HG03520 (cell line): ENCODE measurements at regions not wholly inside any gene's neighbourhood (a gene's known extent, or its start where the extent isn't known, plus 50 kb on each side); places are given as distances from the start of the nearest gene placed in this dataset.
"Not testable (repeated sequence)": the region's sequence is repeated elsewhere in the genome, so short reads cannot be mapped to it uniquely, and the experiment has no call there.

ENCODE experiments used
- ATAC-seq: cut with Tn5 transposase; IDR thresholded peaks from one replicate; pipeline ENCODE4 v1.9.1; 2021; ENCODE audit warnings: mild to moderate bottlenecking, moderate library complexity; ENCODE audit not compliant: unreplicated experiment

DNA sequence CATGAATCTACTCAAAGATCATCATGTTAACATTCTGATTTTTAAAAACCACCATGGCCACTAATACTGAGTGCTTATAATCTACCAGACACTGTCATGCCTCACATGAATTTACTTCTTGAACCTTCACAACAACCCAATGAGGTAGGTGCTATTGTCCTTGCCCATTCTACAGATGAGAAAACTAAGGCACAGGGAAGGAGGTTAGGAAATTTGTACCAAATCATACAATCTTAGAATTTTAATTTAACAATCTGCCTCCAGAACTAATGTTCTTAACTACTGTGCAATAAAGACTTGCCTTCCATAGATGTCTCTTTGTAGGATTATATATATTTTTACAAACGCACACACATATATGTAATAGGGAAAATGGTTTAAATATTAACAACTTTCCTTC is 269.5 kb downstream of the ALDH8A1 start:
- no peak for ATAC-seq

DNA sequence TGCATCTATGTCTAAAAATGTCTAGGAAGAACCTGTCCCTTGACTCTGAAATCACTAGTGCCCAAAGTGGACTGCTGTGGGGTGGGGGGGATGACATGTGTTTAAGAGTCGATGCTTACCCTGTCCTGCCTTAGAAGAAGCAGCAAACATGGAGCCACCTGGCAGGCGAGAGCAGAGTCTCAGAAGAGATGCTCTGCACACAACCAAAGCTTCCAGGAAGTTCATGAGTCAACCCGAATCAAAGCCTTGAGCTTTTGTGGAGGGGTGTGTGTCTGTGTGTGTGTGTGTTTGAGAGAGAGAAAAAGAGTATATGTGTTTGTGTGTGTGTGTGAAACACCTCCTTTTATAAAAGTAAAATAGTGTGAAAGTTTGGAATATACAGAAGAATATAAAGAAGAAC is 269.9 kb downstream of the ALDH8A1 start:
- ATAC-seq, result no peak

DNA sequence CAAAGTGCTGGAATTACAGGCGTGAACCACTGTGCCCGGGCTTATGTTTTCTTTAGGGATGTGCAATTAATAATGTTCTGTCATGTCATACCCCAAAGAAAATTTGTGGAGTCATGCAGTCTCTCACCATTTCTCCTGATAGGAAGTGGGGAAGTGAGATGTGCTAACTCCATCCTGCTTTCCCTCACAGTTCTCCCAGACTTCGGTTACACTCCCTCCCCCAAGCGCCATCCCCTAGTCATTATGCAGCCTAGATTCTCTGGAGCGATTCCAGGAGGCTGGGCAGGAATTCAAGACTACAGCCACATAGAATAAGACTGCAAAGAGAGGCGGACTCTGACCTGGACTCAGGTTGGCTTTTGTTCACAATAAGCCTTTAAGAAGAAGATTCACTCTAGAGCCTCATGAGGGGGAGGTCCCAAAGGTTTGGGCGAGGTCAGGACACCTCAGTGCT is 271.4 kb downstream of the ALDH8A1 start:
- no peak for ATAC-seq

DNA sequence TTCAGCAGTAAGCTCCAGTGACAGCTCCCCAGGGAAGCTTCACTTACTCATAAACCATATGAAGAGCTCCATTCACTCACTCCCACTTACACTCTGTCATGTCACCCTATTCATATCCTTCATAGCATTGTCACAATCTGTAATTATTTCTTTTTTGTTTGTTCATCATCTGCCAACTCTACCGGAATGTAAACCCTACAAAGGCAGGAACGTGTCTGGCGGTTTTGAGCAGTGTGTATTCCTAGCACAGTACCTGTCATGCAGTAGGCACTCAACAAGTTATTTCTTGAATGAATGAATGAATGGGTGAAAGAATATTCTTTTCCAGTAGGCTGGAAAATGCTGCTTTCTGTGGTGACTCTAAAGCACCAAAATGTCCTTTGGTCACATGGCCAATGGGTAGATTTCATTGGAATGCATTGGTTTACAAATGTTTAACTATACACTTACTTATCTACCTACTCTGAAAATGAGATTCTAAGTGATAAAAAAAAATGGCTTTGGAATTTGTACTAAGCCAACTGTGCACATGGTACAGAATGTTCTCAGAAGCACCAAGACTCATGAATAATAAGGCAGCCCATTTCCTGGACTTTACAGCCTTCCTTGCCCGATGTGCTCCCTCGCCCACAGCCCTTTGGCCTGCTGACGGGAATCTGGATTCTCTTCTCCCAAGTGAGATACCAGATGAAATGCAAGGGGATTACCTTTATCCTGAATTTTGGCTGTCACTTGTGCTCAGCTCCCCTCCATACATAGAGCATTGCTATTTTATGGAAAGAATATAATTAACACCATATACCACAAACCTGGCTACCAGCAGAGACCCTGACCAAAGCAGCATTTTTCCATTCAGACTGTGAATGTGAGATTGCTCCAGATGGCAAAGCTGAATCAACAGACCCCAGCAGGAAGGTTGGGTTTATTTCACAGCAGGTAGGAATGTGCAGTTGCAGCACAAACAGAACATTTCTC is 273.3 kb downstream of the ALDH8A1 start:
- no peak for ATAC-seq

DNA sequence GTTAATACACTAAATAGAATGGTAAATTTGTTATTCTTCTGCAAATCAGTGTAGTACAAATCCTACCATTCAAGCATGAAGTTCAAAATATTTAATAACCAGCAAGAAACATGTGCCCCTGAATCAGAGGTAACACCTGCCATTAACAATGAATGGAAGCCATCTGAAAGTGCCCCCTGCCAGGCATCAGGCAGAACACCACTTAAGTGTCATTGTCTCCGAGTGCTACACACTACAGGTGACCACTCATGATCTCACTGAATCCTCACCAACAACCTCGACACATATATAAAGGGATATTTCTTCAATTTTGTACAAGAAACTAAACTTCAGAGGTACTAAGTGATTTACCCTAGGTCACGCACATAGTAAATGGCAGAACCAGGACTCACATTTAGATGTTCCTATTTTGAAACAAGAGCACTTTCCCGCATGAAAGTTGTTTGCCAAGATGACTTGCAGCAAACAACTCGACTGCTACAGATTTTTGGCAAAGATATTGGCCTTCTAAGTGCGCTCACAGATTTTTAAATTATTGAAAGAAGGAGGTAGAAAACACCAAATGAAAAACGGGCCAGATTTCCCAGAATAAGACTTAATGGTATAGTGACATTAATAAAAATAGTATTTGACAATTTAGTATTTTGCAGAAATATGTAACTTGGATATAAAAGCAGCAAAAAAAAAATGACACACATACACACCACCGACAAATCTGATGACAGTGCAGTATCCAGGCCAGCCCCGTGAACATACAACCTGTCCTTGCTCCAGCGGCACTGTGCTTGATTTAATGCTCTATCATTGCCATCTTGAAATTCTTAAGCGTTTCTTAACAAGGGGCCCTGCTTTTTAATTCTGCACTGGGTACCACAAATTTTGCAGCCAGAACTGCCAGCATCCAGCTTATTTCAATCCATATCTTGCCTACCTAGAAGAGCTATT is 274.5 kb downstream of the ALDH8A1 start:
- no peak for ATAC-seq

DNA sequence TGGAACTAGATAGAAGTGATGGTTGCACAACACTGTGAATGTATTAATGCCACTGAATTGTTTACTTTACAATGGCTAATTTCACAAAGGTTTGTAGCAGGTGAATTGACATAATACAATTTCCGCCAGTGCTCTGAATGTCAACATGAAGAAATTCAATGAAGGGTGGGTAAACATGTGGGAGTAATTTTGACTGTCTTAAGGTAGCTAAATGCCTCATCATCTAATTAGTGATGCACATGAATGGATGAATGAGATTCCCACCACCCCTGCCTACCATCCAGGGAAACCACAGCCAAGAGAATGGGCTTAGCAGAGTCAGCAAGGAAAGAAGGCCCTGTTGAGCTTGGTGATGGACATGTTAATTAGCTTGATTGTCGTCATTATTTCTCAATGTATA is 275.3 kb downstream of the ALDH8A1 start:
- ATAC-seq, result no peak

DNA sequence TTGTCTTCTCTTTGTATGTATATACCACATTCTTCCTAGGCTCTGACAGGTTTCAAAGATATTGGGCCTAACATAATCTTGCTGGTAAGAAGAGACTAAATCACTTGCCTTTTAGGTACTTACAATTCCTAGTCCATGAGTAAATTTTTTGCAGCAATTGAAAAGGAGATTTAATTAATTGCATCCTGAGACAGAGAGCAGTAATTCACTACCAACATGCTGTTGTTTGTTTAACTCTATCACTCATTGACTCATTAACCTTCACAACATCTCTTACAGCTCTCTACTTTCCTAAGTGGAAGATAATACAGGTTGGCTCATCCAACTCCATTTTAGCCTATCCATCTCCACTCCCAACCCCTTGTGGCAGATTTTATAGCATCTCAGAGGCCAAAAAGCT is 280.4 kb downstream of the ALDH8A1 start:
- ATAC-seq, result no peak

DNA sequence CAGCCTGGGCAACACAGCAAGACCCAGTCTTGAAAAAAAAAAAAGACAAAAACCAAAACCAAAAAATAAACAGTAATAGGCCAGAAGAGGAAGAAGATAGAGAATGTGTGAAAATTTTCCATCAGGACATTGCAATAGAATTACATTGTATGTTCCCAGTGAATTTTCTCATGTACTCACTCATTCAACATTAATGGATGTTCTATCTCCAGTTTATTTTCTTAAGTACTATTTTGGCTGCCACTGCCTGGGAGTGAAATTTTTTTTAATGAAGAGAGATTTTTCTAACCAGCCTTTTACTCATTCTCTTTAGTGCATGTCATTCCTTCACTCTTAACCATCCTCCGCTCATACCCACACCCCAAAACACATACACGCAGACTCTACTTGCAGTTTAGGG is 282.8 kb downstream of the ALDH8A1 start:
- no peak for ATAC-seq

DNA sequence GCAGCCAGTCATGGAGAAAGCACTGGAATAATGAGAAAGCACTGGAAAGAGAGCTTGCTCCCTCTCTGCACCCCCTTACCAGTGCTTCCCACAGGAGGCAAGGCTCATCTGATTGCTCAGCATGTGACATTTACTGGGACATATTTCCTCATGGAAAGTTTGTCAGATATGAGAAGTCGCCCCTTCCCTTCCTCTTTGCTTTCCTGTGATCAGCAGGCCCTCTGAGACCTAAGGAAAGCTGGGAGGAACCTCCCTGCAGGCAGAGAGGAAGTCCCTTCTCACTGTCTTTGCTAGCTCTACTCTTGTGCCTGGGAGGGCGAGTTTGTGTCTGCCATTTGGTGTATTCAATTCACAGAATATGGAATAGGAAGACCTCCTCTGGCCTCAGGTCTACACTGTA is 283.8 kb downstream of the ALDH8A1 start:
- ATAC-seq, result no peak

DNA sequence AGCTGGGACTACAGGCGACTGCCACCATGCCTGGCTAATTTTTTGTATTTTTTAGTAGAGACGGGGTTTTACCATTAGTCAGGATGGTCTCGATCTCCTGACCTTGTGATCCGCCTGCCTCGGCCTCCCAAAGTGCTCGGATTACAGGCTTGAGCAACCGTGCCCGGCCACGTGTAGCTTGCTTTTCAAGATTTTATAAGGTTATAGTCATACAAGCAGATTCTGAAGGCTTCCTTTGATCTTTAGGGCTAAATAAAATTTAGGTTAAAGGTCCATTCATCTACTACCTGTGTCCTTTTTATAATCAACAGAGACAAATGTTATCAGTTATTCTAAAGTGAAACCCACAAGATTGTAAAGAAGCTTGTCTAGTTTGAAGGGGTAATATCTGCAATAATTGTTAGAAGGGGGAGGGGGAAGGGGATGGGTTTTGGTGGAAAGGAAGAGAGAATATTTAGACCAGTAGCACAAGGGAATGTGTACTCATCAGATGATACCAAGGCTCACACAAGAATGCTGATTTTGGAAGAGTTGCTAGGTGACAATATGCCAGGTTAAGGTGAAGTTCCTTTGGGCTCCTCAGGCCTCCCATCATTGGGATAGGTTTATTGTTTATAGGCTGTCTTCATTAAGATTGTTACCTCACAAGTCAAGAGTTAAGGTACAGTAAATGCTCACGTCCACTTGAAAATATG is 284.7 kb downstream of the ALDH8A1 start:
- no peak for ATAC-seq

DNA sequence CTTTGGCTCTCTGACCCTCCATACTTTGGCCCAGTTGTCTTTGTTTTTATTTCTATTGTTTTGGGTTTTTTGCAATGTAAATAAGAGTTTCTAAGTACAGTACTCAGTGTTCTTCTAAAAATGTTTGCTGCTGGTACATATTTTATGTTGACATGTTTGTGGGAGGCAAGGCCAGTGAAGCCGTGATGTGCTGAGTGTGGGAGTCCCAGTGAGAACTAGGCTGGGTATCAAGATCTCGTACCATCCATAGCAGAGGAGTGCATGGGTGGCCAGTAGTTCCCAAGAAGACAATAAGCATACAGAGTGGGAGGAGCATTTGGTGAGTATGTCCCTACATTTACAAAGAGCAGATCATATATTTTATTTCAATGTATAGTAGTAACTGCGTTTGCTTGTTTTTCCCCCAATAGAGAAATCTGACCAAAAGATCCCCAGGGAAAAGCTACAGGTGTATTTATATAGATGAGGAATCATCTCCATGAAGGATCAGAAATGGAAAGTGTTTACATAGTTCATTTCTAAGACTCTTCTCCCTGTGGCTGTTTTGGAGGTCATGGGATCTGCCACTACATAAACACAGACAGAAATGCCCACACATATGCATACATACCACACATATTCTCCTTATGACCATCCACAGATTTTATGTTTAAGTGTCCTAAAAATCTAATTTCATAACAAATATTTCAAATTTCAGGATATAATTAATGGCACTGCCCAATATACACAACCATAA is 285.9 kb downstream of the ALDH8A1 start:
- ATAC-seq, result no peak

DNA sequence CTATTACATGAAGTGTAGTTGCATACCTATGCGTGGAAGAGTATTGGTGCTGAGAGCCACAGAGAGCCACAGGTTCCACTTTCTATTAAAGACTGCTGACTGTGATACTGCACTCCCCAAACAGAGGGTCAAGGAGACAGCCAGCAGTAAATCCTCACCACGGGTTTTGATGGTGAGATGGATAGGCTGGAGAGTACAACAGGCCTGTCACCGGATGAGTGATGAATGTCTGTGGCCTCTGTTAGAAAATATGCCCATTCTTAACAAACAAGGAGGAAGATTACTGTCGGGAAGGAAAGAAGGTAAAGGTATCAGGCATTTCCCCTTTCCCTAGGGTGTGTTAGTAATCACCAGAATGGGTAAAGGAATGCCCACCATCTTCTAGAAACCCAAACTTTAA is 286.5 kb downstream of the ALDH8A1 start:
- ATAC-seq, result no peak

DNA sequence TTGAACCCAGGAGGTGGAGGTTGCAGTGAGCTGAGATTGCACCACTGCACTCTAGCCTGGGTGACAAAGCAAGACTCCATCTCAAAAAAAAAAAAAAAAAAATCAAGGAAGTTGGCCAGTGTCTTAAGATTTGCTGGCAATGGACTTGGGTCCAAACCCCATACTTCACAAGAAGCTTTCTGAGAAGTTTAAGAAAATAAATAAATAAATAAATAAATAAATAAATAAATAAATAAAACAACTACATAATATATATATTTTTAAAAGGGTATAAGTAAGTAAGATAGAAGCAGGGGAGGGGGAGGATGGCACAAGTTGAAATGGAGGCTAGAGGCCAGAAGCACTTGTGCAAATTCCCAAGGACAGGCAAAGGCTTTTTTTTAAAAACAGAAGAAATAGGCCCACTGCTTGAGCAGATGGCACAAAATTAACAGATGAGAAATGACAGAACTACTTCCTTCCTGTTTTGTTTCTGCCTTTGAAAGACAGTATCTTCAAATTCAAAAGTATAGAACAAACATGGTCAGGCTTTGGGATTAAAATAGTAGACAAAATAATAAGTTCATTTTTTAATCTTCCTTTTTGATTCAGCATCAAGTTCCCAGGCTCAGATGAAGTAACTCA is 287.7 kb downstream of the ALDH8A1 start:
- no peak for ATAC-seq

DNA sequence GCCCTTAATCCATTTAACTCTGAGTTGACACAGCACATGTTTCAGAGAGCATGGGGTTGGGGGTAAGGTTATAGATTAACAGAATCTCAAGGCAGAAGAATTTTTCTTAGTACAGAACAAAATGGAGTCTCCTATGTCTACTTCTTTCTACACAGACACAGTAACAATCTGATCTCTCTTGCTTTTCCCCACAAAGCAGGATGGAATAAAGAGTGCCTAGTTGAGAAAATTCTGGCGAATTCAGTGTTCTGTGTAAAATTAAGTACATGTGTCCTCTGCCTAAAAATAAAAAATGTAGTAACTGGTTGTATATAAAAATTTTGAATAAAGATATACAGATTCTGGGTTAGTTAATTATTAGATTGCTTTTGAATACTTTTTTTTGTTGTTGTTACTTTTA is 290.0 kb downstream of the ALDH8A1 start:
- ATAC-seq, result not testable (repeated sequence)

DNA sequence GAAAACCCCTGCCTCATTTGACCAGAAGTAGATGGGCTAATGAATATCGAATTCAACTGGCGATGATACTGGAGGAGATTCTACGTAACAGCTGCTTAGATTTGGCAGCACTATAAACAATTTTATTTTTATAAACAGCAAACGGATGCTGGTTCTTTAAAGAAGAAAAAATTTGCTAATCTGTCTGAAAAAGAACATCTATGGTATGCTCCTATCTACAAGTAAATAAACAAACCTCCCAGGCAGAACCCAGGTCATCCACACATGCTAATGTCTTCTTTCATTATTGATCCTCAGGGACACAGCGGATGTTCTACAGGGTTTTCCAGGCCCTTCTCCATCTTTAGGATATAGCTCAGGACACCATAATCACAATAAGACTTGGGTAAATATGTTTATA is 291.3 kb downstream of the ALDH8A1 start:
- no peak for ATAC-seq

DNA sequence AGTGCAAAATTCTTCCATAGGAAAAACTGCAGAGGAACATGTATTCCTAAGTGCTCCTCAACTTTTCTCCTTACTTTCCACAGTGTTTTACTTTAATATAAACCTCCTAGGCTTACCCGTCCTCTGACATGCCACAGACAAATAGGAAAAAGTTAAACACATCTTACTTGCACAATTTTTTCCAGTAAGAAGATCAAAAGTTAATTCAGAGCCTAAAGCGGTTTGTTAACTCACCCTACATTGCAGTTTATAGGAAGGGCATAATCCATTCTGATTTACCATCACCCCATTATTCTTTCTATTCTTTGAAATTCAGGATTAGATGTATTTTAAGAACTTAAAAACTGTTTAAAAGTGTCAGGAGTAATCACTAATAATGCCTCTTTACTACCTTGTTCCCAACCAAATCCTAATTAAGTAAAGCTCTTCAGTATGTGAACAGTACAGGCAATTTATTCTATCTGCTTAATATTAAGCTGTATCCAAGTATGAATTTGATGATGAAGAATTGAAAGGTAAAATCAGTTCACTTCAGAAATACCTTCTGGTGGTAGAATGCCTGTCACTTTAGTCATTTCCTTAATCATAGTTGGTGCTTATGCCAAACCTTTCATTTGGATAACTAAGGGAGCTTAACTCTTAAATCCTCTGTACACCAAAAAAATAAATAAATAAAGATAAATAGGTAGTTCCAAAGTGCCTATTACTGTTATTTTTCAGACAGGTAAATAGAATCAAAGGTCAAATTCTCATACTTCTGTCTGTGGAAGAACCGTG is 292.0 kb downstream of the ALDH8A1 start:
- ATAC-seq, result no peak

DNA sequence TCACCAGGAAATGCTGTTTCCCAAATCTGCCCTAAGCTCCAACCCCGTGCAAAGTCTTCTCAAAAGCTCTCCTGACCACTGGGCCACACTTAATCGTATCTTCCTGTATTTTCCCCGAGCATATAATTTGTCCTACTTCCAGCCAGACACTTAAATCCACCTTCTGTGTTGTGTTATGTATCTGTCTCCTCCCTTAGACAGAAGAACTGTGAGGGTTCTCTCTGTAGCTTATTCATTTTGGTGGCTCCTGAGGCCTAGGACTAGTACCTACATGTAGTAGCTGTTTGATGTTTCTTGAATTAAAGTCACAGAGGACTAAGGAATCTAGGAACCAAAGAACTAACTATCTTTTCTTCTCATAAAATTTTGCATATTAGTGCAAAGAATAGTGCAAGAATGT is 292.6 kb downstream of the ALDH8A1 start:
- ATAC-seq, result no peak

DNA sequence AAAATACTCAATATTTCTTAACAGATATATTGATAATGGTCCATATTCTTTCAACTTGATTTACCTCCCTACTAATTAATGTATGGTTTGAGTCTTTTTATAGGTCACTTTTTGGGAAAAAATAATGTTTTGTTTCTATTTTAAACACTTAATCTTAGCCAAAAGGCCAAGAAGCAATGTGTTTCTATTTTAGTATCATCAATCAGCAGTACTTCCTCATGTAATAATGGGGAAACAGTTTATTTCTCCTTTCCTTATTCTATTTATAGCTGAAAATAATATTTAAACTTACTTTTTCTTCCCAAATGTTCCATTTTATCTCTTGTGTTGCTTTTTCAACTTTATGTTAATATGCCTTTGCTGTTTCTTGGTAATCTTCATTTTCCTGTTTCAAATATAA is 295.1 kb downstream of the ALDH8A1 start:
- ATAC-seq, result no peak

DNA sequence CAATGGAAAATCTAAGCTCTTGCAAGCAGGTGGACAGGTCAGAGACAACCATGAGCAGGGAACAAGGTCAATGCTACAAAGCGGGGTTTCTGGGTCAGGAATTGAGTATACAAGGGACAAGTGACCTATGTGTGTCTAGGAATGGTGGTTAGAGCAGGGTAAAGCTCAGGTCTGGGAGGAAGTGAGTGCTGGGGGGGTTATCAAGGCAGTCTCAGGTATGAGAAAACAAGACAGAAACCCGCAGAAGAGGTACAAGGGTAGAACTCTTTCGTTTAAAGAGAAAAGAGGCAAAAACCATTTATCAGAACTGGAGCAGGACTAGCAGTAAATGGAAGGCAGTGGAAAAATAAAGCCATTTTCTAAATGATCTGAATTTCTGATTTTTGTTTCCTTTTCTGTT is 298.4 kb downstream of the ALDH8A1 start:
- ATAC-seq, result no peak
